Calu3 (cell line): ENCODE measurements at regions not wholly inside any gene's neighbourhood (a gene's known extent, or its start where the extent isn't known, plus 50 kb on each side); places are given as distances from the start of the nearest gene placed in this dataset.

Experiments
- BruUV-seq: library from RNA; stranded (reverse); fragments of 400-500 nt; replicated peaks from 2 replicates; lab custom pipeline; 2021; lab: Mats Ljungman, UMichigan
- CTCF ChIA-PET: fragments of 300-600 bp; sonication (Branson Sonifier 250); formaldehyde crosslinking; loops from one replicate; lab custom pipeline; 2022; ENCODE audit warnings: antibody characterized with exemption; lab: Charles Lee
- DNase-seq: peaks from one replicate; pipeline ENCODE4 v3.0.0; 2022
- H3K27ac Mint-ChIP-seq: one replicate; pipeline ENCODE4 v1.8.0; 2022; ENCODE audit warnings: mixed read lengths; ENCODE audit not compliant: unreplicated experiment
- H3K27me3 Mint-ChIP-seq: one replicate; pipeline ENCODE4 v1.8.0; 2022; ENCODE audit warnings: mixed read lengths; ENCODE audit not compliant: unreplicated experiment
- H3K36me3 Mint-ChIP-seq: one replicate; pipeline ENCODE4 v1.8.0; 2022; ENCODE audit warnings: mild to moderate bottlenecking, moderate library complexity, mixed read lengths; ENCODE audit not compliant: insufficient read depth, unreplicated experiment
- H3K4me1 Mint-ChIP-seq: one replicate; pipeline ENCODE4 v1.8.0; 2022; ENCODE audit warnings: mild to moderate bottlenecking, low read depth, mixed read lengths; ENCODE audit not compliant: unreplicated experiment
- H3K4me3 Mint-ChIP-seq: one replicate; pipeline ENCODE4 v1.8.0; 2022; ENCODE audit warnings: mild to moderate bottlenecking, low read depth, moderate library complexity, mixed read lengths; ENCODE audit not compliant: unreplicated experiment
- H3K9me3 Mint-ChIP-seq: one replicate; pipeline ENCODE4 v1.8.0; 2022; ENCODE audit warnings: low read depth, mixed read lengths; ENCODE audit not compliant: unreplicated experiment
- CTCF ChIP-seq: fragments of 200-600 bp; IDR thresholded peaks from one replicate; pipeline ENCODE4 v1.8.0; 2022; ENCODE audit warnings: antibody characterized with exemption; ENCODE audit not compliant: unreplicated experiment
- intact Hi-C: fragments of 100-400 bp; cut with micrococcal nuclease; formaldehyde crosslinking; loops from one replicate; pipeline ENCODE4 v1.10.0; 2022; ENCODE audit not compliant: unreplicated experiment

- intact Hi-C loops = no loop called here
- Mint-ChIP-seq H3K27ac (no peak overlapping the region), H3K4me1 (peaks cover 6% of the 10 kb centered on the region), H3K36me3 (no peaks in the 10 kb centered on the region), H3K4me3 (no peak overlapping the region), H3K9me3 (no peaks in the 10 kb centered on the region), H3K27me3 (no peaks in the 10 kb centered on the region)
- TF ChIP-seq CTCF = no peak
- no peak for DNase-seq
- no TSS peak for BruUV-seq
- CTCF ChIA-PET = no interaction called here
These were observed 225.0 kb upstream of the TP63 start for GRCh38 chr3:189406148-189406547.

- H3K4me3 Mint-ChIP-seq = no peak overlapping the region
- H3K9me3 Mint-ChIP-seq = no peaks in the 10 kb centered on the region
- no TSS peak for BruUV-seq
- no peaks in the 10 kb centered on the region for H3K36me3 Mint-ChIP-seq
- CTCF ChIA-PET = no interaction called here
- no peak overlapping the region for H3K27ac Mint-ChIP-seq
- no peaks in the 10 kb centered on the region for H3K4me1 Mint-ChIP-seq
- DNase-seq = no peak
- TF ChIP-seq CTCF = no peak
- intact Hi-C loops = no loop called here
- no peaks in the 10 kb centered on the region for H3K27me3 Mint-ChIP-seq
These were observed 220.7 kb upstream of the TP63 start for GRCh38 chr3:189410522-189410921.

GRCh38 chr3:189419038-189419437 is 212.2 kb upstream of the TP63 start:
- Mint-ChIP-seq H3K4me1 (no peaks in the 10 kb centered on the region), H3K27ac (no peak overlapping the region), H3K4me3 (no peak overlapping the region), H3K9me3 (no peaks in the 10 kb centered on the region), H3K36me3 (no peaks in the 10 kb centered on the region), H3K27me3 (no peaks in the 10 kb centered on the region)
- TF ChIP-seq CTCF = no peak
- no peak for DNase-seq
- intact Hi-C loops = no loop called here
- CTCF ChIA-PET = interaction anchor here (0.6 to 0.9 kb wide), 2 partner anchors 23 to 1575 kb away, joined by 3 read pairs; no protein-coding TSS in a partner anchor
- BruUV-seq = no TSS peak

- no peak for TF ChIP-seq CTCF
- no peaks in the 10 kb centered on the region for H3K4me1 Mint-ChIP-seq
- no peaks in the 10 kb centered on the region for H3K27me3 Mint-ChIP-seq
- no TSS peak for BruUV-seq
- CTCF ChIA-PET = interaction anchor here (0.9 kb wide), 1 partner anchor 24 kb away, joined by 3 read pairs; no protein-coding TSS in a partner anchor
- H3K27ac Mint-ChIP-seq = no peak overlapping the region
- no peaks in the 10 kb centered on the region for H3K36me3 Mint-ChIP-seq
- intact Hi-C loops = no loop called here
- no peak overlapping the region for H3K4me3 Mint-ChIP-seq
- DNase-seq = no peak
- no peaks in the 10 kb centered on the region for H3K9me3 Mint-ChIP-seq
These were observed 211.5 kb upstream of the TP63 start for GRCh38 chr3:189419683-189420082.
